ENCODE measurements at regions not wholly inside any gene's neighbourhood (a gene's known extent, or its start where the extent isn't known, plus 50 kb on each side); places are given as distances from the start of the nearest gene placed in this dataset.

DNA sequence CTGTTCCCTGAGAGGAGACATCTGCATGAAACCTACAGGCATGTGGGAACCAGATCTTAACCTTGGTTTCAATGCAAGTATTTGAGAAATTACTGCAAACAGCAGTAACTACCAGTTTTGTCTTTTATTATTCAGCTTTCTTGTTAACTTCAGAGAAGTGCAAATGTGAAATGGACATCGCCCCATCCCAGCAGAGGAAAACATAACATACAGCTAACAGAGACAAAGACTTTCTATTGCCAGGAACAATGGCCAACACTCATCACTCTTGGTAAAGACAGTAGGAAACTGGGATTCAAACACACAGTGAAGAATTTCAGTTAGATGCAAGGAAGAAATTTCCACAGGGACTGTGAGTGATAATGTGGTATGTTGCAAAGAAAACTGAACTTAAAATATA, 115.1 kb downstream of the SLC30A10 start:
- H3K4me1 ChIP-seq (ENCODE audit: insufficient read depth), result no peaks in the 10 kb centered on the region
- H3K4me3 ChIP-seq (ENCODE audit: low read depth, low read length), result no peak overlapping the region
- WGBS, result 72% methylated on average over 1 of the region's 1 CpG
- no peak overlapping the region for H3K27ac ChIP-seq (ENCODE audit: low read depth)
- DNase-seq (ENCODE audit: extremely low spot score), result no peak
- no peaks in the 10 kb centered on the region for H3K36me3 ChIP-seq (ENCODE audit: insufficient read depth)

DNA sequence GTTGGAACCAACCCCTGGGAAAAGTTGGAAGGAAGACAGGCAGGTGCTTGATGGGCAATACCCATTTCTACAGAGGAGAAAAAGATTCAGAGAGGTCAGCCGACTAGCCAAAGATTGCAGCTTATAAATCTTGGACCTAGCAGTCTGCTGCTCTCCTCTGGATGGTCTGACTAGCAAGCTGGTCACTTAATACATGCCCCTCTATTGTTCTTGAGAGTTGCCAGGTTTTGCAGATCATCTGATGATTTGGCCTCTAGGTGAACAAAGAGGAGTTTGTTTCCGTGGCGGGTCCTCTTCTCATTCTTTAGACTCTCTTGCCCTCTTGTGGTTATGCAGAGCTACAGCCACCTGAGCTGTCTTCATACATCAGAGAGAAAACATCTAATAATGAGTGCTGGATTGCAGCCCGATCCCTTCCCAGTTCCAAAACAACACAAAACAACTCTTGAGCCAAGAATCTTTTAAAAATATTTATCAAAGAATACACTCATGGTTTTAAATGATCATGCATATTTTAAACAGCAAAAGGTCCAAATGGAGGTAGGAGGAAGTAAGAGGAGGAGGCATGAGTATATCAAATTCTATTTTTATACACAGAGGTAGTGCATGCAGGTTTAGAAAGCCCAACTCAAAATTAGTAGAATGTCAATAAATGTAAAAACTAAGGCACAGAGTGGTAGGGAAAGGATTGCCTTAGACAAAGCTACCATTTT, 115.7 kb downstream of the SLC30A10 start:
- no peaks in the 10 kb centered on the region for H3K4me1 ChIP-seq (ENCODE audit: insufficient read depth)
- peak; percentile 42 for DNase-seq (ENCODE audit: extremely low spot score)
- no peaks in the 10 kb centered on the region for H3K36me3 ChIP-seq (ENCODE audit: insufficient read depth)
- no peak overlapping the region for H3K4me3 ChIP-seq (ENCODE audit: low read depth, low read length)
- WGBS, result 21% methylated on average over 4 of the region's 4 CpGs
- no peak overlapping the region for H3K27ac ChIP-seq (ENCODE audit: low read depth)

DNA sequence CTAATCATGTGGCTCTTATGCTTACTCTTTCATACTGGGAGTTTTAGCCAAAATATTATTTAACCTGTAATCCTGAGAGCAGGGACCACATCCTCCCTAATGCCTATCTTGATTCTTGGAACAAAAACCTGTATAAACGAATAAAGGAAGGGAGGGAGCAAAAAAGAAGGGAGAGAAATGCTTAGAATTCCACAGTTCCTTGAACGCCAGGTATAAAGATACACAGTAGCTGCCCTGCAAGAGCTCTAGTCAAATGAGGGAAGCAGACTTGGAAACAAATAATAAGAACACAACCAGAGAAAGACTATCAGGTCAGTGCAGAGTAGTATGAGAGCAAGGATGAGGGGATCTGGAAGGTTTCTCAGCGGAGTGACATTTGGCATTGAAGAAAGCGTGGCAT, 116.3 kb downstream of the SLC30A10 start:
- H3K4me3 ChIP-seq (ENCODE audit: low read depth, low read length), result no peak overlapping the region
- DNase-seq (ENCODE audit: extremely low spot score), result no peak
- WGBS, result 49% methylated on average over 4 of the region's 4 CpGs
- no peaks in the 10 kb centered on the region for H3K36me3 ChIP-seq (ENCODE audit: insufficient read depth)
- H3K27ac ChIP-seq (ENCODE audit: low read depth), result no peak overlapping the region
- no peaks in the 10 kb centered on the region for H3K4me1 ChIP-seq (ENCODE audit: insufficient read depth)

DNA sequence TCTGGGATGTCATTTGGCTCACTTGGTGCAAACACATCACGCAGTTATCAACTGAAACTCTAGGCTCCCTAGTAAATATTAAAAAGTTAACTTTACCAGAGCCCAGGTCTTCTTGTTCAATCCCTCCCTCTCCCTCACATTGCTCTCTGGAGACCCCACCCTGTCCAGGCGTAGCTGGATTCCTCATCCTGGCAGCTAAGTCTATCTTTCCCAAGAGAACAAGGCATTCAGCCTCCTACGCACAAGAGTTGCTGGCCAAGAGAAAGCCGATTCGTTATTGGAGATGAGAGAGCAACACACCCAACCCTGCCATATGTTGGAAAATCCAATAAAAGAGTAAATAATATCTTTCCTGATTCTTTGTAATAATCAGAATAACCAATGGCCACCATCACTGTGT, 117.9 kb downstream of the SLC30A10 start:
- no peak overlapping the region for H3K4me3 ChIP-seq (ENCODE audit: low read depth, low read length)
- no peaks in the 10 kb centered on the region for H3K4me1 ChIP-seq (ENCODE audit: insufficient read depth)
- H3K36me3 ChIP-seq (ENCODE audit: insufficient read depth), result no peaks in the 10 kb centered on the region
- no peak overlapping the region for H3K27ac ChIP-seq (ENCODE audit: low read depth)
- DNase-seq (ENCODE audit: extremely low spot score), result no peak
- WGBS, result 65% methylated on average over 5 of the region's 5 CpGs

DNA sequence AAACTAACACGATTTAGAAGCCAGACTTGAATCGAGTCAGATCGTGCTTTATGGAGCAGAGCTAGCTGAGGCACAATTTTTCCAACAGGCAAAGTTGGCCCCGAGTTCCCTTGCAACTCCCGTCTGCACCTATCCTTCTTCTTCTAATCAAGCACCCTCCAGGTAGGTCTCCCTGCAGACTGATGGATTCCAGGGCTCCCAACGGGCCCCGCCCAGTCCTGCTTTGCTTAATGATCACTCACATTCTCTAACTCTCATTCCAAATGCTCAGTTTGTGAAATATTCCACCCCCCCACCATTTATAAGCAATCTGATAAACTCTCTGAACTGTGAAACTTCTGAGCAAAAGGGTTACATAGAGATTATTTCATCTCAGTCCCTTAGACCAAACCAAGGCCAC, 119.6 kb downstream of the SLC30A10 start:
- H3K4me3 ChIP-seq (ENCODE audit: low read depth, low read length), result no peak overlapping the region
- no peak overlapping the region for H3K27ac ChIP-seq (ENCODE audit: low read depth)
- H3K4me1 ChIP-seq (ENCODE audit: insufficient read depth), result no peaks in the 10 kb centered on the region
- no peaks in the 10 kb centered on the region for H3K36me3 ChIP-seq (ENCODE audit: insufficient read depth)
- no peak for DNase-seq (ENCODE audit: extremely low spot score)
- WGBS, result 89% methylated on average over 7 of the region's 7 CpGs

DNA sequence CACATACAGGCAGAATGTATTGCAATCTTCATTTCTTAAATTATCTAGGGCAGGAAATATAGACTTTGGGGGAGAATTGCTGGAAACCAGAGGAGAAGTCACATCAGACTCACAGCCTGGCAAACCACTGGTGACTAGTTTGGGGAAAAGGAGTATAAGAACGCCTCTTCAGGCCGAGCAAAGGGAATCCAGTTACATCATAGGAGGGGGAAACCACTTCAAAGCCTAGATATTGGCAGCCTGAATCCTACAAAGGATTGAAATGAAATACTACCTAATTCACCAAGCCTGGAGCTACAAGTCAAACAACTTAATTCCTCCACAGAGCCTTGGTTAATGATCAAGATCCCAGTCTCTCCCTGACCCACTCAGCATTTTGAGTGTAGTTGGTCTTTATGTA, 121.7 kb downstream of the SLC30A10 start:
- no peak for DNase-seq (ENCODE audit: extremely low spot score)
- H3K27ac ChIP-seq (ENCODE audit: low read depth), result no peak overlapping the region
- H3K36me3 ChIP-seq (ENCODE audit: insufficient read depth), result no peaks in the 10 kb centered on the region
- H3K4me3 ChIP-seq (ENCODE audit: low read depth, low read length), result no peak overlapping the region
- no peaks in the 10 kb centered on the region for H3K4me1 ChIP-seq (ENCODE audit: insufficient read depth)
- WGBS, result 79% methylated on average over 2 of the region's 2 CpGs

DNA sequence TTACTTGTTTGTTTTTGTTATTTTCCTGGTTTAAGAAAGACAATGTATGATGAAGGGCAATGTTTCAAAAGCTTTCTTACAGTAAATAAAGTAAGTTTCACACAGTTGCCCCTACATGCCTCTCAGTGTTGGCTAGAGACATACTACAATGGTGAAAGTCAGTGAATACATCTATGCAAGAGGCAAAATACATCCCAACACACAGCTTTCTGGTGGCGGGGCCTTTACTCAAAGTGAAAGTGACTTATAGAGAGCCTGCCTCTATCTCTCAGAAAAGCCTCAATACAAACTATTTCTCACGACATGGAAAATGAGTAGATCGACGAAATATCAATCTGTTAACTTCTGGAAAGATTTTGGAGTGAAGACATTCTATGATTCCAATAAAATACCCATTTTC, 122.3 kb downstream of the SLC30A10 start:
- Histone ChIP-seq H3K4me1 (ENCODE audit: insufficient read depth) (no peaks in the 10 kb centered on the region), H3K4me3 (ENCODE audit: low read depth, low read length) (no peak overlapping the region), H3K36me3 (ENCODE audit: insufficient read depth) (no peaks in the 10 kb centered on the region), H3K27ac (ENCODE audit: low read depth) (no peak overlapping the region)
- no peak for DNase-seq (ENCODE audit: extremely low spot score)
- 87% methylated on average over 4 of the region's 4 CpGs for WGBS

DNA sequence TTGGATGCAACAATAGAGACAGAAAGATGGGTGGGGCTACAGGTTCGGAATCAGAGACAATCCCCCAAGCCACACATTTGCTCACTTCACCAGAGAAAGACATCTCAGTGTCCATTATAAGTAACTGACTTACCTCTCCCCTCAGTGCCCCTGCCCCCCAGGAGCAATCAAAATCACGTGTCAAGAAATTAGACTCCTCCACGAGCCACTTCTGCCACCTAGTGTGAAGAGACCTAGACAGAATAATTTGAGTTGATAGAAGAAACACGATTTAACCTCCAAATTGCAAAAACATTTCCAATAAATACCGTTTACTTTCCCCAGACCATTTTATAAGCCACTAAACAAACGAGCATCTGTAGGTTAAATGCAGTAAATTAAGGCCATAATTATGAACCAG, 123.2 kb downstream of the SLC30A10 start:
- no peaks in the 10 kb centered on the region for H3K36me3 ChIP-seq (ENCODE audit: insufficient read depth)
- 58% methylated on average over 6 of the region's 6 CpGs for WGBS

DNA sequence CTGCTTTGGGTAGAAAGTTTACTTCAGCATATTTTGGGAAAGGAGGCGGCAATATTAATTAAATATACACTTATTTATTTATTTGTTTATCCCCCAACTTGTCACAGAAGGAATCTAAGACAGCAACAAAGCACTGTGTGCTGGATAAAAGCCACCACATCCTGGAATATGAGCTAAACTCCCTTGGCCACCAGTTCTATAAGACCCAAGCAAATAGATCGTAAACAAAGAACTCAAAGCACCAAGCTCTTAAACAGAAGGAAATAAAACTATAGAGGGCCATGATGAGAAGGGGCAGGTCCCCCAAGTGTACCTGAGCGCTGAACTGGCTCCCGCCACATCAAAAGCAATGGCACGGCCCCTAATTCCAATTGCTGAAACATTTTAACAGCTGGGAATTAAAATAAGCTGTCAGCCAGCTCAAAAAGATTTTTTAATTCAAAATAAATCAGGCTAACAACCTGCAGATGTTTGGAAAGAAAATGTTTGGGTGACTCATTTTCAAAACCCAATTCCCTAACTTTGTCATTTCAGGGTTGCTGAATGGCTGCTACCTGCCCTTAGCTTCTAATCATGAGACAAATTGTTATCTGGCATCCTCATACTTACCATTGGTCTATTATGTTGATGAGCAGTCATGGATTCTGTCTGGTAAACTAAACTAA, 127.1 kb downstream of the SLC30A10 start:
- Histone ChIP-seq H3K4me1 (ENCODE audit: insufficient read depth) (no peaks in the 10 kb centered on the region), H3K4me3 (ENCODE audit: low read depth, low read length) (no peak overlapping the region), H3K36me3 (ENCODE audit: insufficient read depth) (no peaks in the 10 kb centered on the region), H3K27ac (ENCODE audit: low read depth) (no peak overlapping the region)
- no peak for DNase-seq (ENCODE audit: extremely low spot score)
- 70% methylated on average over 5 of the region's 5 CpGs for WGBS

More for the DNA sequence above, 123.2 kb downstream of the SLC30A10 start:
- H3K4me3 ChIP-seq (ENCODE audit: low read depth, low read length), result no peak overlapping the region
- H3K4me1 ChIP-seq (ENCODE audit: insufficient read depth), result no peaks in the 10 kb centered on the region
- no peak for DNase-seq (ENCODE audit: extremely low spot score)
- no peak overlapping the region for H3K27ac ChIP-seq (ENCODE audit: low read depth)

DNA sequence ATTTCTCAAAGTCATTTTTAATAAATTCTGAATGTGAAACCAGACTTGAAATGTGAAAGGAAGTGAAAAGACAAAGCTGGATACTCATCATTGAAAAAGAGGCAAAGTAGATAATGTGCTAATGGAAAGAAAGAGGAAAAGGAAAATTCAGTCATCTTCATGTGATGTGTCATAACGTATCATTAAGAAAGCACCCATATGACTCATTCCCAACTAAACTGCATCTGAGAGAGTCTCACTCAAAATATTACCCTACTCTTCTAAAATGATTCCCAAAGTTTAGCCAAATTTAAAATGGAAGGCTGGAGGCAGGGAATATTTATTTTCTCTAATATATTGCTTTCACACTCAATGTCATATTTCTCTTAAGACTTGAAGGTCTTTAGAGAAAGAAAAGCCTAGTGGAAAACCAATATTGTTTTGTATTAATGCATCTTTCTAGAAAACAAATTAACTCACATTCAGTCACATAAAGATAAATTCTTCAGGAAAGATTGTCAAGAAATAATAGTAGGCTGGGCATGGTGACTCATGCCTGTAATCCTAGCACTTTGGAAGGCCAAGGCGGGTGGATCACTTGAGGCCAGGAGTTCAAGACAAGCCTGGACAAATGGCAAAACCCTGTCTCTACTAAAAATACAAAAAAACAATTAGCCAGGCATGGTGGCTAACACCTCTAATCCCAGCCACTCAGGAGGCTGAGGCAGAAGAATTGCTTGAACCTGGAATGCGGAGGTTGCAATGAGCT, 129.9 kb downstream of the SLC30A10 start:
- WGBS, result 82% methylated on average over 3 of the region's 3 CpGs
- Histone ChIP-seq H3K36me3 (ENCODE audit: insufficient read depth) (no peaks in the 10 kb centered on the region), H3K4me3 (ENCODE audit: low read depth, low read length) (no peak overlapping the region), H3K4me1 (ENCODE audit: insufficient read depth) (no peaks in the 10 kb centered on the region), H3K27ac (ENCODE audit: low read depth) (no peak overlapping the region)
- DNase-seq (ENCODE audit: extremely low spot score), result no peak

DNA sequence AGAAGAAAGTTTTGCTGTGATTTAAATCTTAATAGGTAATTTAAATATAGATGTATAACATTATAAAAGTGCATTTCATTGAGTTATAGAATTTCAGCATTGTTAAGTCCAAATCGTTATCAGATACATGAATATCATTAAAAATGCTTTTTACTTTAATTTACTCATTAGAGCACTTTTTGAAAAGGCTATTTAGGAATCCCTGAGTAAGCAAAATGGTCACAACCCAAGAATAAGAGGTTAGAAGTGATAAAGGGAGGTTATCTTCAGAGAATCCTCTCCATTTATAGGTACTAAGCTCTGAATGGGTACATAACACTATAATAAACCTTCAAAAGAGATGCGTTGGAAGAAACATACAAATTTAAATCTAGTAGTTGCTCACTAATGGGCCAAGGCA, 130.7 kb downstream of the SLC30A10 start:
- Histone ChIP-seq H3K27ac (ENCODE audit: low read depth) (no peak overlapping the region), H3K4me3 (ENCODE audit: low read depth, low read length) (no peak overlapping the region), H3K36me3 (ENCODE audit: insufficient read depth) (no peaks in the 10 kb centered on the region), H3K4me1 (ENCODE audit: insufficient read depth) (no peaks in the 10 kb centered on the region)
- WGBS, result 87% methylated on average over 2 of the region's 2 CpGs
- no peak for DNase-seq (ENCODE audit: extremely low spot score)

DNA sequence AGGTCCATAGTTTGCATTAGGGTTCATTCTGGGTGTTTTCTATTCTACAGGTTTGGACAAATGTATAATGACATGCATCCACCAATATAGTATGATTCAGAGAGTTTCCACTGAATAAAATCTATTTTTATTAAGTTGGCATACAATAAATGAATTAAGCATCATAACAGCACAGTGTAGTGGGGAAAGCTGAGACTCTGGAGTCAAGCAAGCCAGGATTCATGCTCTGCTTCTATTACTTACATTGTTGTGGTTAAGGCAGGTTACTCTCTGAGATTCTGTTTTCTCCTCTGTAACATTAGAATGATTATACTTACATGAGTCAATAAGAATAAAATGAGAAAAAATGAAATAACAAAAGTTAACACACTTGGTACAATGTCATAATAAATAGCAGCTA, 131.3 kb downstream of the SLC30A10 start:
- no peaks in the 10 kb centered on the region for H3K36me3 ChIP-seq (ENCODE audit: insufficient read depth)
- DNase-seq (ENCODE audit: extremely low spot score), result no peak
- no peaks in the 10 kb centered on the region for H3K4me1 ChIP-seq (ENCODE audit: insufficient read depth)
- H3K4me3 ChIP-seq (ENCODE audit: low read depth, low read length), result no peak overlapping the region
- no peak overlapping the region for H3K27ac ChIP-seq (ENCODE audit: low read depth)

DNA sequence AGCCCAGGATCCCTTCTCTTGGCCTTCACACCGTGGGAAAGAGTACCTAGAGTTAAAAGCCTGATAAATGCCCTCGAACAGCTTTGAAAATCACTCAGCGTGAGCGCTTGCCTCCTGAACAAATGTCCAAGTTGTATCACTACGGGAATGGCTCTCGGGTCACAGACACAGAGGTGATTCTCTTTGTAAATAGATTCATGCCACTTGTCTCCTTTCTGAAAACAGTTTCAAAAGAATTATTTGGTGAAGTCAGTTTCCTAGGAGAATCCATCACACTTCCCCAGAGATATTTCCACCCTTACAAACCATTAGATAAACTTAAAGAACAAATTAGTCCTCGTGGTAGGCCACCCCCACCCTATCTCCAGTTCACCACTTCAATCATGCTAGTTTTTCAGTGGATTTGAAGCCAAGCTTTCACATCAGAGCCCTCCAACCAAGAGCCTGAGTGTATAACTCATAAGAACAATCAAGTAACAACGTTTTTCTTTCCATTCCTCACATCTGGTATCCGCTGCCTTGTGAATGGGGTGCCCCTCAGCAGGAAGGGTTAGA, 132.9 kb downstream of the SLC30A10 start:
- DNase-seq (ENCODE audit: extremely low spot score), result no peak
- no peaks in the 10 kb centered on the region for H3K4me1 ChIP-seq (ENCODE audit: insufficient read depth)
- WGBS, result 75% methylated on average over 9 of the region's 9 CpGs

More for the DNA sequence above, 132.9 kb downstream of the SLC30A10 start:
- Histone ChIP-seq H3K4me3 (ENCODE audit: low read depth, low read length) (no peak overlapping the region), H3K36me3 (ENCODE audit: insufficient read depth) (no peaks in the 10 kb centered on the region), H3K27ac (ENCODE audit: low read depth) (no peak overlapping the region)

All from urinary bladder (tissue), 3 donors.